IMR-90 (cell line): ENCODE measurements at regions not wholly inside any gene's neighbourhood (a gene's known extent, or its start where the extent isn't known, plus 50 kb on each side); places are given as distances from the start of the nearest gene placed in this dataset.

Experiments used
- ATAC-seq: fragments of 200-7000 bp; cut with Tn5 transposase; 2 replicates; pipeline ENCODE4 v1.9.1; 2020; ENCODE audit warnings: low read depth, mild to moderate bottlenecking, moderate library complexity
- BruUV-seq: library from RNA; stranded (reverse); fragments of 400-500 nt; replicated peaks from 2 replicates; lab custom pipeline; 2021; lab: Mats Ljungman, UMichigan
- CTCF ChIA-PET: fragments of 300-600 bp; formaldehyde crosslinking; extraction: SDS; loops from one replicate; lab custom pipeline; 2021; ENCODE audit warnings: antibody characterized with exemption; lab: Yijun Ruan, JAX
- POLR2A ChIA-PET: fragments of 300-600 bp; sonication (Branson Sonifier 250); formaldehyde crosslinking; loops from one replicate; lab custom pipeline; 2022; ENCODE audit warnings: antibody characterized with exemption; ENCODE audit not compliant: unreplicated experiment; lab: Charles Lee
- DNase-seq: peaks from one replicate; pipeline ENCODE4 v3.0.0; 2013
- H2AFZ ChIP-seq: replicated peaks from 2 replicates; pipeline ENCODE3; 2013; ENCODE audit warnings: low read length, mild to moderate bottlenecking; ENCODE audit not compliant: poor library complexity
- H2AK5ac ChIP-seq: 2 replicates; pipeline ENCODE4 v1.6.1; 2013; ENCODE audit warnings: low read depth, low read length, inconsistent platforms
- H2AK9ac ChIP-seq: replicated peaks from 2 replicates; pipeline ENCODE3; 2013; ENCODE audit warnings: mild to moderate bottlenecking, low read depth, low read length, moderate library complexity; ENCODE audit not compliant: poor library complexity
- H2BK120ac ChIP-seq: 2 replicates; pipeline ENCODE4 v1.6.1; 2013; ENCODE audit warnings: low read depth, low read length, inconsistent platforms
- H2BK15ac ChIP-seq: 3 replicates; pipeline ENCODE4 v1.6.1; 2013; ENCODE audit warnings: low read depth, low read length, inconsistent platforms
- H2BK20ac ChIP-seq: 2 replicates; pipeline ENCODE4 v1.6.1; 2013; ENCODE audit warnings: low read depth, mild to moderate bottlenecking, inconsistent platforms, low read length, moderate library complexity
- H2BK5ac ChIP-seq: 2 replicates; pipeline ENCODE4 v1.6.1; 2013; ENCODE audit warnings: mild to moderate bottlenecking, low read depth, low read length, inconsistent platforms; ENCODE audit not compliant: poor library complexity, severe bottlenecking
- H3K14ac ChIP-seq: replicated peaks from 2 replicates; pipeline ENCODE4 v1.6.1; 2013; ENCODE audit warnings: low read depth, low read length, inconsistent platforms
- H3K18ac ChIP-seq: 2 replicates; pipeline ENCODE4 v1.6.1; 2013; ENCODE audit warnings: low read depth, low read length, control low read depth
- H3K23ac ChIP-seq: 2 replicates; pipeline ENCODE4 v1.6.1; 2013; ENCODE audit warnings: low read depth, low read length, inconsistent platforms
- H3K27ac ChIP-seq: 2 replicates; pipeline ENCODE4 v1.5.1; 2013; ENCODE audit warnings: mild to moderate bottlenecking, control low read depth, low read length; ENCODE audit not compliant: insufficient read depth
- H3K27me3 ChIP-seq: 2 replicates; pipeline ENCODE4 v1.6.1; 2013; ENCODE audit warnings: low read length; ENCODE audit not compliant: control insufficient read depth, insufficient read depth
- H3K36me3 ChIP-seq: 2 replicates; pipeline ENCODE4 v1.6.1; 2013; ENCODE audit warnings: low read length, mixed read lengths; ENCODE audit not compliant: control insufficient read depth, insufficient read depth
- H3K4ac ChIP-seq: 2 replicates; pipeline ENCODE4 v1.6.1; 2013; ENCODE audit warnings: low read depth, low read length, inconsistent platforms
- H3K4me1 ChIP-seq: 2 replicates; pipeline ENCODE4 v1.6.1; 2013; ENCODE audit warnings: low read length, mixed read lengths; ENCODE audit not compliant: control insufficient read depth, insufficient read depth
- H3K4me2 ChIP-seq: 2 replicates; pipeline ENCODE4 v1.6.1; 2013; ENCODE audit warnings: low read depth, mild to moderate bottlenecking, control low read depth, low read length, moderate library complexity
- H3K4me3 ChIP-seq: 2 replicates; pipeline ENCODE4 v1.5.1; 2013; ENCODE audit warnings: low read depth, mild to moderate bottlenecking, control low read depth, low read length, moderate library complexity; ENCODE audit not compliant: insufficient read depth
- H3K56ac ChIP-seq: 2 replicates; pipeline ENCODE4 v1.6.1; 2013; ENCODE audit warnings: low read length, inconsistent platforms; ENCODE audit not compliant: insufficient read depth; ENCODE audit errors: extremely low read depth
- H3K79me1 ChIP-seq, 2 experiments: 2 replicates each; pipeline ENCODE4 v1.6.1; 2013; ENCODE audit warnings: low read length in 2 of 2, inconsistent platforms in 1 of 2, low read depth in 1 of 2
- H3K9ac ChIP-seq: 2 replicates; pipeline ENCODE4 v1.6.1; 2013; ENCODE audit warnings: low read depth, low read length, control low read depth
- H3K9me1 ChIP-seq: 2 replicates; pipeline ENCODE4 v1.6.1; 2013; ENCODE audit warnings: low read length, inconsistent platforms; ENCODE audit not compliant: insufficient read depth
- H3K9me3 ChIP-seq: 2 replicates; pipeline ENCODE4 v1.6.1; 2013; ENCODE audit warnings: low read length; ENCODE audit not compliant: control insufficient read depth, insufficient read depth
- H4K20me1 ChIP-seq: 2 replicates; pipeline ENCODE4 v1.6.1; 2013; ENCODE audit warnings: low read length, inconsistent platforms; ENCODE audit not compliant: insufficient read depth
- H4K5ac ChIP-seq: 2 replicates; pipeline ENCODE4 v1.6.1; 2013; ENCODE audit warnings: mild to moderate bottlenecking, low read depth, low read length, control low read depth
- H4K8ac ChIP-seq, 2 experiments: 2 replicates each; pipeline ENCODE4 v1.6.1; 2013; ENCODE audit warnings: low read depth in 2 of 2, low read length in 2 of 2, control low read depth in 1 of 2, inconsistent platforms in 1 of 2
- H4K91ac ChIP-seq: 2 replicates; pipeline ENCODE4 v1.6.1; 2013; ENCODE audit warnings: low read depth, low read length, inconsistent platforms; ENCODE audit not compliant: insufficient read depth
- CEBPB ChIP-seq: IDR thresholded peaks from 2 replicates; pipeline ENCODE4 v1.6.1; 2012; ENCODE audit warnings: low read depth, low read length, improper control_type of control experiment
- CHD1 ChIP-seq: IDR thresholded peaks from 2 replicates; pipeline ENCODE4 v1.6.1; 2012; ENCODE audit warnings: low read depth, low read length, improper control_type of control experiment
- CTCF ChIP-seq: conservative IDR thresholded peaks from 2 replicates; pipeline ENCODE4 v1.5.1; 2012; ENCODE audit warnings: mild to moderate bottlenecking, low read depth, low read length, improper control_type of control experiment
- ELK1 ChIP-seq: fragments of 150-350 bp; IDR thresholded peaks from 2 replicates; pipeline ENCODE4 v1.6.1; 2016; ENCODE audit warnings: low read depth, mild to moderate bottlenecking, low read length, moderate library complexity, borderline replicate concordance
- MXI1 ChIP-seq: IDR thresholded peaks from 2 replicates; pipeline ENCODE4 v1.6.1; 2012; ENCODE audit warnings: low read depth, mild to moderate bottlenecking, low read length, moderate library complexity, borderline replicate concordance
- RAD21 ChIP-seq: IDR thresholded peaks from 2 replicates; pipeline ENCODE4 v1.6.1; 2012; ENCODE audit warnings: low read length, improper control_type of control experiment
- RCOR1 ChIP-seq: IDR thresholded peaks from 2 replicates; pipeline ENCODE4 v1.6.1; 2012; ENCODE audit warnings: mild to moderate bottlenecking, low read length, improper control_type of control experiment; ENCODE audit not compliant: insufficient replicate concordance
- RFX5 ChIP-seq: IDR thresholded peaks from 2 replicates; pipeline ENCODE4 v1.8.0; 2012; ENCODE audit warnings: low read depth, mild to moderate bottlenecking, low read length, moderate library complexity
- USF2 ChIP-seq: fragments of 150-350 bp; IDR thresholded peaks from 2 replicates; pipeline ENCODE4 v1.6.1; 2017; ENCODE audit warnings: mild to moderate bottlenecking, antibody characterized with exemption, low read length, low read depth
- WGBS, 2 experiments: methylation state at CpG; one replicate each; pipeline versions ENCODE4 v1.1.5 to v1.1.7; 2013; ENCODE audit warnings: missing lambda C conversion rate in 2 of 2; ENCODE audit not compliant: insufficient read length in 1 of 2; ENCODE audit errors: extremely low coverage in 2 of 2; 5-methylcytosine and 5-hydroxymethylcytosine counted together
- dilution Hi-C: fragments of 300-500 bp; cut with HindIII; formaldehyde crosslinking; loops from one replicate; pipeline ENCODE4 v1.14.3; 2018; ENCODE audit warnings: low sequenced_read_pairs; ENCODE audit not compliant: unreplicated experiment
- in situ Hi-C: fragments of 300-500 bp; cut with MboI; formaldehyde crosslinking; loops from 3 replicates; pipeline ENCODE4 v1.14.3; 2019; ENCODE audit warnings: low sequenced_read_pairs, inconsistent platforms, mixed read lengths
- intact Hi-C: fragments of 100-400 bp; cut with micrococcal nuclease; formaldehyde crosslinking; loops from 2 replicates; pipeline ENCODE4 v1.10.0; 2022

GRCh38 chr6:103721923-103722322, 1137.8 kb downstream of the HACE1 start:
- no peak overlapping the region for H2AFZ ChIP-seq
- H3K56ac ChIP-seq, result no peak overlapping the region
- H3K14ac ChIP-seq, result no peak overlapping the region
- H4K91ac ChIP-seq, result no peak overlapping the region
- no TSS peak for BruUV-seq
- H2BK20ac ChIP-seq, result no peak overlapping the region
- no peak overlapping the region for H2AK5ac ChIP-seq
- H4K8ac ChIP-seq, result no peak overlapping the region
- H3K4me3 ChIP-seq, result no peak overlapping the region
- H3K27ac ChIP-seq, result no peak overlapping the region
- H3K9me3 ChIP-seq, result no peaks in the 10 kb centered on the region
- no peak overlapping the region for H2BK5ac ChIP-seq
- no peak overlapping the region for H4K5ac ChIP-seq
- no peak overlapping the region for H2BK120ac ChIP-seq
- no peak overlapping the region for H2AK9ac ChIP-seq
- WGBS, 2 experiments, result no CpG with 5 or more reads among the region's 2 CpGs
- H3K9ac ChIP-seq, result no peak overlapping the region
- H3K23ac ChIP-seq, result no peak overlapping the region
- H3K4me1 ChIP-seq, result no peaks in the 10 kb centered on the region
- in situ Hi-C loops (no loop called here), intact Hi-C loops (no loop called here), dilution Hi-C loops (no loop called here)
- H3K4me2 ChIP-seq, result no peak overlapping the region
- no peaks in the 10 kb centered on the region for H4K20me1 ChIP-seq
- H3K36me3 ChIP-seq, result no peaks in the 10 kb centered on the region
- no peak for TF ChIP-seq MXI1
- TF ChIP-seq ELK1, result no peak
- no peak for TF ChIP-seq CEBPB
- no peak for TF ChIP-seq CTCF
- no peak for TF ChIP-seq CHD1
- no peak for TF ChIP-seq RFX5
- TF ChIP-seq RAD21, result no peak
- no peak for TF ChIP-seq RCOR1
- no peak for TF ChIP-seq USF2
- ChIA-PET CTCF (no interaction called here), POLR2A (no interaction called here)
- H3K9me1 ChIP-seq, result no peaks in the 10 kb centered on the region
- H3K4ac ChIP-seq, result no peak overlapping the region
- no peaks in the 10 kb centered on the region for H3K27me3 ChIP-seq
- DNase-seq (no peak), ATAC-seq (no peak)
- H2BK15ac ChIP-seq, result no peak overlapping the region
- H3K79me1 ChIP-seq, result no peaks in the 10 kb centered on the region
- H3K18ac ChIP-seq, result no peak overlapping the region
